Head of caudate nucleus (tissue), 42 donors: ENCODE measurements at regions not wholly inside any gene's neighbourhood (a gene's known extent, or its start where the extent isn't known, plus 50 kb on each side); places are given as distances from the start of the nearest gene placed in this dataset.
"Not testable (repeated sequence)": the region's sequence is repeated elsewhere in the genome, so short reads cannot be mapped to it uniquely, and the experiment has no call there.

ENCODE experiments used
- DNase-seq, 42 donors: peaks; one replicate each; pipeline versions ENCODE4 v3.0.0 to v3.0.0-alpha.2; 2020 to 2021; ENCODE audit warnings: mixed read lengths in 7 of 42
- intact Hi-C: fragments of 100-400 bp; cut with DNase I; formaldehyde crosslinking; loops from one replicate; pipeline ENCODE4 v1.15.0; 2022

DNA sequence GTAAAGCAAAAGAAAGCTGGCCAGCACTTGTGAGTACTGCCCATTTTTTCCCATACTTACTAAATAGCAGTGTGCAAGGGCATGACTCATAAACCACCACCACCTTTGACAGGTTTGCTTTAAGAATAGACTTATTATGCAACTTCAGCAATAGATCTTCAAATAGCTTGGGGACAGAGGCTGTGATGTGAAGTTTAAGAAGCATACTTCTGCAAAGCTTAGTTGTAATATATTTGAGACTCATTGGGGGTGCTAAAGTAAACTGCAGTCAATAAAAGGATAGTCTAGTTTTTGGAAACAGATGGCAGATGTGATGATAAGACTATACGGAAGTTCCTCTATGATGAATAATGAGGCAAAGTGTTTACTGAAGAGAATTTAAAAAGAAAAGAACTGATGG, 210.0 kb downstream of the PLA2G4A start:
- DNase-seq, result peak in 6 of 42 donors; percentile 3 to 43 (median 14)
- intact Hi-C loops, result no loop called here

DNA sequence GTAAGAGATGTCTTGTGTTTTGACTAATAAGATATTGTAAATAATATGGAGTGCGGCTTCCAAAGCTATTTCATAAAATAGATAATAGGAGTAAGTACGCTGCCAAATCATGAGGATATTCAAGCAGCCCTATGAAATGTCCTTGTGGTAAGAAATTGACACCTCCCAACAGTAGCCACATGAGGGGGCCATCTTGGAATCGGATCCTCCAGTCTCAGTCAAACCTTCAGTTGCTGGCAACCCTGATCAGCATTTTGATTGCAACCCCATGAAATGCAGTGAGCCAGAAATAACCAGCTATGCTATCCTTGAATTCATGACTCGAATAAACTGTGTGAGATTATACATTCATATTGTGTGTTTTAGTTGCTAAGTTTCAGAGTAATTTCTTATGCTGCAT, 212.4 kb downstream of the PLA2G4A start:
- intact Hi-C loops, result no loop called here
- DNase-seq, result no peak

DNA sequence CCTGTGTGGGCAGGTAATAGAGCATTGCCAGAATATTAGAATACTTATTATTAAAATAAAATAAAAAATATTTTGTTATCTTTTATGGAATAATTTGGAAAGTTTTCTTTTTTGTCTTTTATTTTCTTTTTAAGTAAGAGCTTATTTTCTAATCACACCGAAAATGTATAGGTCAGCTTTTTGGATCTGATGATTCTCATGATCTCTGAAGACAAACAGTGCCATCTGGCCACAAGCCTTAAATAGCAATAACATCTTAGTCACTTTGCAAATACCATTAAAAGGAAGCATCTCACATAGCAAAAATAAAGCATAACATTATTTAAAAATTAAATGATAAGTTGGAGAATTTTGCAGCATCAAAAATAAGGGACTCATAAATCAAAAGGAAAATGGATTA, 213.8 kb downstream of the PLA2G4A start:
- intact Hi-C loops, result no loop called here
- DNase-seq, result no peak

DNA sequence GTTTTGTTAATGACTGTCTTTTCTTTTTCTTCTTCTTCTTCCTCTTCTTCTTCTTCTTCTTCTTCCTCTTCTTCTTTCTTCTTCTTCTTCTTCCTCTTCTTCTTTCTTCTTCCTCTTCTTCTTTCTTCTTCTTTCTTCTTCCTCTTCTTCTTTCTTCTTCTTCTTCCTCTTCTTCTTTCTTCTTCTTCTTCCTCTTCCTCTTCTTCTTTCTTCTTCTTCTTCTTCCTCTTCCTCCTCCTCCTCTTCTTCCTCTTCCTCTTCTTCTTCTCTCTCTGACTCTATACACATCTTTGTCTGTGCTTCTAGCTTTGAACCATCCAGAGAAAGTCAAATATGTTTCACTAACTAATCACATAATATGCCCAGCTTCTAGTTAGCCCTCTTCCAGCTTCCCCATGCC, 214.7 kb downstream of the PLA2G4A start:
- DNase-seq, intact Hi-C loops: not testable (repeated sequence)

DNA sequence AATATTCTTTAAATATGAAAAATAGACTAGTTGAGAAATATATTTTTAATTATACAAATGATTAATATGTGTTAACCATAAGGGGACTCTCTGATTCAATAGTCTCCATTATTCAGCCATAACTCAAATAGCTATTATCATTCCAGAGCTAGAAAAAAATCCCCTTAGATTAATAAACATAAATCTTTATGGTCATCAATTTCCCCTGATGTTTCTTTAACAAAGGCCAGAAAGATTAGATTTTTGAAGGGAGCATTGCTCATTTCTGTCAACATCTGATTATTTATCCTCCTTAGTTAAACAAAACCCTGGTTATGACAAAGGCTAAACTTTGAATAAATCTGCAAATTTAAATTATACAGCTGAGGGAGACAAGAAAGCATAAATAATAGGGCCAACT, 215.7 kb downstream of the PLA2G4A start:
- intact Hi-C loops, result no loop called here
- DNase-seq, result no peak

DNA sequence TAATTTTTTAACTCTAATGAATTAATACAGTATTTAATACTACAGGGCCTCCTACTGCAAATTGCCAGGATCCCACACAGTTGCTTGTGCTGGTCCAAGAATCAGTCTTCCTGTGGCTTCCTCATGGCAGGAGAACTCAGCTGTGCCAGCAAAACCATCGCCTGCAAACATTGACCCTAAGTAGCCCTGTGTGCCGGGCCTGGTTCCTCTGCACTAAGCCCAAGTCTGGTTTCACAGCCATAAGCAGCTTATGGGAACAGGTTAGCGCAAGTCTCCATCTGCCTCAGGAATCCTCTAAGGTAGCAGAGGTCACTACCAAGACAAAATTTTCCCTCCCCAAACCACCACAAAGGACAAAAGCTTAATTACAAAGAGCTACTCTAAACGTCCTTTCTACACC, 216.6 kb downstream of the PLA2G4A start:
- intact Hi-C loops, result no loop called here
- DNase-seq, result no peak

DNA sequence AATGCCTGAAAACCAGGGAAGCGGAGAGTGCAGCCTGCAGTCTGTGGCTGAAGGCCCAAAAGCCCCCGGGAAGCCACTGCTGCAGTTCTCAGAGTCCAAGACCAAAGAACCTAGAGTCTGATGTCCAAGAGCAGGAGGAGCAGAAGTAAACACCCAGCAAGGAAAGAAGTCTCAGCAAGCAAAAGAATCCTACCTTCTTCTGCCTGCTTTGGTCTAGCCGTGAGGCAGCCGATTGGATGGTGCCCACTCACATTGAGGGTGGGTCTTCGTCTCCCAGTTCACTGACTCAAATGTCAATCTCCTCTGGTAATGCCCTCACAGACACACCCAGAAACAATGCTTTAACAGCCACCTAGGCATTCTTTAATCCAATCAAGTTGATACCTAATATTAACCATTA, 217.5 kb downstream of the PLA2G4A start:
- DNase-seq, result no peak
- intact Hi-C loops, result no loop called here

DNA sequence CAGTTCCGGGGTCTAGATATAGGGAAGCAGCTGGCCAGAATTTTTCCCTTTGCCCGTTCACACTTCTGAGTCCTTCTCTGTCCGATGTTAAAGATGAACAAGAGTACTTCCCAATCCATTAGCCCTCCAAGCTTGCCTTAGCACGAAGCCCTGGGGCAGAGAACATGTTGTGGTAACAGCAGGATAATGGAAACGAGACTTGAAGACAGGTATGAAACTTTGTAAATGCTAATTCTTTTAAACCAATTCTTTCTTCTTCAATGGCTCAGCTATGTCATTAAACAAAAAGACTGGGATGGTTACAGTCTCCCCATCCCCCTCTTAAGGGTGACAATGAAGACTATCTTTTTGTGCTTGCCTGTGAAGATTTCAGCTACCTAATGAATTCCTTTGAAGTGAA, 218.5 kb downstream of the PLA2G4A start:
- DNase-seq, result no peak
- intact Hi-C loops, result no loop called here

DNA sequence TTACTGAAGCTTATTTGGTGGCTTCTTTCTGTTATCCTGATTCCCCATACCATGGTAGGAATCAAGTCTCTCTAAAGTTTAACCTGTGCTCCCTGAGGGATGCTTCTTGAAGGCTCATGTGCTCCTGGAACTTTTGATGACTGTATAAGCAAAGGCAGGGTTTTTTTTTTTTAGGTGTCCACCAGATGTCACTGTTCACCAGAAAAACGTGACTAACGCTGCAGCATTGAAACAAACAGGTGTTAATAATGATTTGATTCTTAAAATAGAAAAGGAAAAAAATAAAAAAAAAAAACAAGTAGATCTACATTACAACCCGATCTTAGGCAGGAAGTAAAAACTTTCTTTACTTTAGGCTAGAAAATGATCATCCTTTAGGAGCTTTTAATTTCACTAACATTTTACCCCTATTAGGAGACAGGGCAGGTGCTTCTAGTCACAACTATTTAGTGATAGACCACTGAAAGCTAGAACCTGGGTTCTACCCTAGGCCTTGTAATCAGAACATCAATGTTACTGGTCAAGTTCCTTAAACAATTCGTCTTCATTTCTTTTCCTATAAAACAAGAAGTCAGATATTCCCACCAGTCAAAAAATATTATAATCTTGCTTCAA, 223.0 kb downstream of the PLA2G4A start:
- peak in 21 of 42 donors; percentile 3 to 57 (median 33) for DNase-seq
- intact Hi-C loops, result no loop called here

DNA sequence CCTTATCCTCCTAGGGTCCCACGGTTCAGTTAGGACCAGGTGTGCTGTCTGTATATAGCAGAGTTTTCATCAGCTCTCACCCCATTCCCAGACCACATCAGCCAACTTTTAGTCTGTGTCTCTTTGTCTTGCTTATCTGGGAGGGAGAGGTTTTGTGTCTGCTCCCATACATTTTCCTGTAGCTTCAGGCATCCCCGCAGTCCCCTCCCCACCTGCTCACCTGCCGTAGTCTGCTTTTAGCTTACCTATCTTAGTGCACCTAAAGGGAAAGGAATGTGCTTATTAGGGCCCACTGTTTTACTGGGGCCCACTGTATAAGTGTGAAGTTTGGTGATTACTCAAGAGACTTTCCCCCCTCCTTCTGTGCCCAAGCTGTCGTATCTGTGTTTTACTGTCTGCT, 225.1 kb downstream of the PLA2G4A start:
- intact Hi-C loops, result no loop called here
- no peak for DNase-seq

DNA sequence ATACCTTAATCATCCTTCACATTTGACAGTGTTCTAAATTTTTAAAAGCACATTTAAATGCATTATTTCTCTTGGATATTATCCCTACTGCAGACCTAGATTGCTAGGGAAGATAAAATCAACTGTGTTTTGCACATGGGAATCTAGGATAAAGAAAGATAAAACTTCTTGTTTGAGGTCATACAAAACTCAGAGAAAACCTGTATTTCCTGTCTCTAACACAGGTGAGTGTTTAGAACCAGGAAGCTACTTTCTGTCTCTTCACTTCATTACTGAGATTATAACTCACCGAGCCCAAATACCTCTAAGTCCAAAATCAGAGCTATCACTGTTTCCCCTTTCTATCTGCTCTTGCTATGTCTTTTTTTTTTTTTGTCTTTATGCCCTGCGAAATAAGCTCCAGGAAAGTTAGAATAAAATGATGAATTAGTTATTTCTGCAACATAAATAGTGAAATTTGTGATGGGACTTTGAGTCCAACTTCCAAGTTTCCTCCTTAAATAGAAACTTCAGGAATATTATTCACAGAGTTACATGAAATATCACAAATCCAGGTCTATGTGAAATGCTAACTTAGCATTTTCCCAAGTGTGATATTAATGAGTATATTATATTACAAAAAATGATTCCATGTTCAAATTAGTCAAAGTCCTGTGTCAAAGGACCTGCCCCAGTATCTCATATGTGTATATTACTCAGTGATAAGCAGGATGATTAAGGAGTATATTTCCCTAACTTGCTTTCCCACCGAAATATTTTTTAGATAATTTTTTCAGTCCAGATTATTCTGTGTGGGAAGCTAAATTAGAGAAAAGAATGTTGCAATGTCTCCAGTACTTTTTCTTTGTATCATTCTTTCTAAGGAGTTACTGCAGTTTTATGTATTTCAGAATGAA, 226.4 kb downstream of the PLA2G4A start:
- DNase-seq, result no peak

DNA sequence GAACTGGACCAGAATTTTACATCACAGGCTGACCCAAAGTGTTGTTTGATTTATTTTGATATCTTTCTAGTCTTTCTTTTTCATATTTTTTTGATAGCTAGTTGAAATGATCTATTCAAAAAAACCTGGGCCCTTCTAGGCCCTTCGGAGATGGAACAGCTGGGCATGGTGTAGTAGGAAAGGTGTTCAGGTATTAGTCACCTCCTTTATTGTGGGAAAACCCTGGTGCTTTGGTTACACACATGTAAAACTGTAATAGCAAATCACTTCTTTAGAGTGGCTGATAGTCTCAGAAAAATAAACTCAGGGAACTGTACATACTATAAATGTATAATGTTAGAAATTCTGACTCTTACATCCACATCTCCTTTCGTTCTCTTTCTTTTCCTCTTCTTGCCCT, 234.5 kb downstream of the PLA2G4A start:
- no peak for DNase-seq
- intact Hi-C loops, result no loop called here

More for the DNA sequence above, 226.4 kb downstream of the PLA2G4A start:
- intact Hi-C loops, result no loop called here

DNA sequence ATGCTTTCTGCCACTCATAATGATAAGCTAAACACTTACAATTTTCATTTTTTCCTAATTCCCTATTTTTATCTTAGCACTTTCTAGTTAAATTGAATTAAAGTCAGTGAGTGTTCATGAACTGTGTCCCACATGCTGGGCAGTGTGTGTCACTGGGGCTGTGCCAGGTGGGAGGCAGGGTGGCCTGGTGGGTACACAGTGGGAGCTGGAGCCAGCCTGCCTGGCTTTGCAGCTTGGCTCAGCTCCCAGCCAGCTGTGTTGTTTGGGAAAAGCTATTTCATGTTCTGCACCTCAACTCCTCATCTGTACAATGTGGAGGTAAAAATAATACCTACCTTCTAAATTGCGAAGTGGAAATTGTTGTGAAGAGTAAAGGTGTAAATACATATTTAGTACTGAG, 238.4 kb downstream of the PLA2G4A start:
- intact Hi-C loops, result no loop called here
- DNase-seq, result peak in 14 of 42 donors; percentile 2 to 45 (median 18)

DNA sequence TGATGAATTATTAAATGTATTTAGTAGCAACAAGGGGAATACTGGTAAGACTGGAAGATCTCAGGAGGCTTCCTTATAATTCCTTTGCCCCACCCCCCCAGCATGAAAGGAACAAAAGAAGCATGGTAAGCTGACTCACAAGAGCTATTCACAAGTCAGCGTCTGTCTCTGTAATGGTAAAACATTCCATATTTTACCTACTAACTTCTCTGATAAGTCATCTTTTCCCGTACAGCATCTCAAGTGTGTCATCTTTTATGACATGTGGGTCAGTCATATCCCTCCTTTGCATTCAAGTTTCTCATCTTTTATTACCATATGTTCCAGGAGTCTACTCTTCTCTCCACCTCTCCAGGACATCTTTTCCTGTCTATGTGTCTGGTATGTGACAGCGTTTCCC, 241.3 kb downstream of the PLA2G4A start:
- intact Hi-C loops, result no loop called here
- DNase-seq, result no peak

DNA sequence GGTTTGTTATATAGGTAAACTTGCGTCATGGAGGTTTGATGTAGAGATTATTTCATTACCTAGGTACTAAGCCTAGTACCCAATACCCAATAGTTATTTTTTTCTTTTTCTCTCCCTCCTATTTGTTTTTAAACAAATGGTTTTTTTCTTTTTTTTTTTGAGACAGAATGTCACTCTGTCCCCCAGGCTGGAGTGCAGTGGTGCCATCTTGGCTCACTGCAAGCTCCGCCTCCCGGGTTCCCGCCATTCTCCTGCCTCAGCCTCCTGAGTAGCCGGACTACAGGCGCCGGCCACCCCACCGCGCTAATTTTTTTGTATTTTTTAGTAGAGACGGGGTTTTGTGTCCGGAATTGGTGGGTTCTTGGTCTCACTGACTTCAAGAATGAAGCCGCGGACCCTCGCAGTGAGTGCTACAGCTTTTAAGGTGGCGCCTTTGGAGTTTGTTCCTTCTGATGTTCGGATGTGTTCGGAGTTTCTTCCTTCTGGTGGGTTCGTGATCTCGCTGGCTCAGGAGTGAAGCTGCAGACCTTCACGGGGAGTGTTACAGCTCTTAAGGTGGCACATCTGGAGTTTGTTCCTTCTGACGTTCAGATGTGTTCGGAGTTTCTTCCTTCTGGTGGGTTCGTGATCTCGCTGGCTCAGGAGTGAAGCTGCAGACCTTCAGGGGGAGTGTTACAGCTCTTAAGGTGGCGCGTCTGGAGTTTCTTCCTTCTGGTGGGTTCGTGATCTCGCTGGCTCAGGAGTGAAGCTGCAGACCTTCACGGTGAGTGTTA, 243.7 kb downstream of the PLA2G4A start:
- intact Hi-C loops, DNase-seq: not testable (repeated sequence)

DNA sequence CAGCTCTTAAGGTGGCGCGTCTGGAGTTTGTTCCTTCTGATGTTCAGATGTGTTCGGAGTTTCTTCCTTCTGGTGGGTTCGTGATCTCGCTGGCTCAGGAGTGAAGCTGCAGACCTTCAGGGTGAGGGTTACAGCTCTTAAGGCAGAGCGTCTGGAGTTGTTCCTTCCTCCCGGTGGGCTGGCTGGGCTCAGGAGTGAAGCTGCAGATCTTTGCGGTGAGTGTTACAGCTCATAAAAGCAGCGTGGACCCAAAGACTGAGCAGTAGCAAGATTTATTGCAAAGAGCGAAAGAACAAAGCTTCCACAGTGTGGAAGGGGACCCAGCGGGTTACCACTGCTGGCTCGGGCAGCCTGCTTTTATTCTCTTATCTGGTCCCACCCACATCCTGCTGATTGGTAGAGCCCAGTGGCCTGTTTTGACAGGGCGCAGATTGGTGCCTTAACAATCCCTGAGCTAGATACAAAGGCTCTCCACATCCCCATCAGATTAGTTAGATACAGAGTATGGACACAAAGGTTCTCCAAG, 244.3 kb downstream of the PLA2G4A start:
- DNase-seq, intact Hi-C loops: not testable (repeated sequence)

DNA sequence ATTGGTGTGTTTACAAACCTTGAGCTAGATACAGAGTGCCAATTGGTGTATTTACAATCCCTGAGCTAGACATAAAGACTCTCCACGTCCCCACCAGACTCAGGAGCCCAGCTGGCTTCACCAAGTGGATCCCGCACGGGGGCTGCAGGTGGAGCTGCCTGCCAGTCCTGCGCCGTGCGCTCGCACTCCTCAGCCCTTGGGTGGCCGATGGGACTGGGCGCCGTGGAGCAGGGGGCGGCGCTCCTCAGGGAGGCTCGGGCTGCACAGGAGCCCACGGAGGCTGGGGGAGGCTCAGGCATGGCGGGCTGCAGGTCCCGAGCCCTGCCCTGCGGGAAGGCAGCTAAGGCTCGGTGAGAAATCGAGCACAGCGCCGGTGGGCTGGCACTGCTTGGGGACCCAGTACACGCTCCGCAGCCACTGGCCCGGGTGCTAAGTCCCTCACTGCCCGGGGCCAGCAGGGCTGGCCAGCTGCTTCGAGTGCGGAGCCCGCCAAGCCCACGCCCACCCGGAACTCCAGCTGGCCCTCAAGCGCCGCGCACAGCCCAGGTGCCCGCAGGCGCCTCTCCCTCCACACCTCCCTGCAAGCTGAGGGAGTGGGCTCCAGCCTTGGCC, 245.0 kb downstream of the PLA2G4A start:
- intact Hi-C loops, DNase-seq: not testable (repeated sequence)

DNA sequence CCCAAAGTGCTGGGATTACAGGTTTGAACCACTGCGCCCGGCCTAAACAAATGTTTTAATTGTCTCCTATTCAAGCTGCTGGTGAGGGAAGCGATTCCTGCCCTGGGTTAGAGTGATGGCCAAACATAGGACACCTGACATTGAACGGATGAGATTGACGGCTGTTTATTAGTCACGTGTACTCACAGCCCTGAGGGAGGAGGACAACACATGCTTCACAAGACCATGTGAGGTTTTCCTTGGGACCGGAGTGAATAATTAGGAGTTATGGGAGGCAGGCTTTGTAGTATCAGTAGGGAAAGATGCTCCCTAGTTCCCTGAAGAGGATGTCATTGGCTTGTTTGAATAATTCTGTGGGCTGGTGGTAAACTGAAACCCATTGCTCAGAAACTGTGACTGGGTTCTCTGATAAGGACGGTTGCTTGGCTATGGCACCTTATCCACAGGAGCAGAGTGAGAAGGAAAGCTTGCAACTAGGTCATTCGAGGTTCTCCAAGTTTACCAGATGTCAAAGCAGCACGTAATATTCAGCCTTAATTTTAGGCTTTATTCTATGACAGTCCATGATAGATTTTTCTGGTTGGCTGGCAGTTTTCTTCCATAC, 245.8 kb downstream of the PLA2G4A start:
- intact Hi-C loops, result no loop called here
- no peak for DNase-seq

DNA sequence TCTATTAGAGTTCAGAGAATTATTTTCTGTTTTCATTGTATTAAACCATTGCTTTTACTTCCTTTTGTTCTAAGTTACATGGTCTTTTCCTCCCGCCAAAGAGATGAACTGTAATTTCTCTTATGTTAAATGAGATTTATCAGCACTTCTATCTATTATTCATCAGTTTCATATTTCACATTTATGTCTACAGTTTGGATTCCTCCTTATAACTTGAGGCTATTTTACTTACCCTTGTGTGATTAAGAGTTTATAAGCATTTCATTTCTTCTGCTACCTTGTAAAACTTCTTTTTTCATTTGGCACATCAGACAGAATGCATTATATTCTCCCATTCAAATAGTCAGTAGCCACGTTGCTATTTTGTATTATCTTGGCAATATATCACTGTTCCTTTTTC, 248.2 kb downstream of the PLA2G4A start:
- DNase-seq, result no peak
- intact Hi-C loops, result no loop called here
